Stimulated activated CD8-positive, alpha-beta memory T cell treated with anti-CD3 and anti-CD28 coated beads, Interleukin-2, amount 100 ng/mL, for 48 hours (primary cell): ENCODE measurements at regions not wholly inside any gene's neighbourhood (a gene's known extent, or its start where the extent isn't known, plus 50 kb on each side); places are given as distances from the start of the nearest gene placed in this dataset.

Experiments used
- DNase-seq, 2 donors: peaks; one replicate each; pipeline ENCODE4 v3.0.0-alpha.2; 2020; ENCODE audit warnings: low read depth in 2 of 2

- no peak for DNase-seq
Measured at GRCh38 chr10:128421371-128422160, 295.3 kb upstream of the MKI67 start.

GRCh38 chr10:128422190-128422589 is 296.0 kb upstream of the MKI67 start:
- no peak for DNase-seq

- DNase-seq, result no peak
Measured at GRCh38 chr10:128422999-128423398, 296.8 kb upstream of the MKI67 start.

- DNase-seq, result no peak
Measured at GRCh38 chr10:128429321-128429720, 303.1 kb upstream of the MKI67 start.

- no peak for DNase-seq
Measured at GRCh38 chr10:128429835-128430513, 303.8 kb upstream of the MKI67 start.

GRCh38 chr10:128431083-128431482 is 304.9 kb upstream of the MKI67 start:
- no peak for DNase-seq

GRCh38 chr10:128431506-128431905 is 305.3 kb upstream of the MKI67 start:
- no peak for DNase-seq

GRCh38 chr10:128432011-128432410 is 305.8 kb upstream of the MKI67 start:
- DNase-seq, result no peak

GRCh38 chr10:128432423-128432822 is 306.2 kb upstream of the MKI67 start:
- no peak for DNase-seq

- DNase-seq, result no peak
Measured at GRCh38 chr10:128435811-128436210, 309.6 kb upstream of the MKI67 start.

GRCh38 chr10:128437786-128438345 is 311.6 kb upstream of the MKI67 start:
- no peak for DNase-seq

- no peak for DNase-seq
Measured at GRCh38 chr10:128438417-128439063, 312.3 kb upstream of the MKI67 start.

- DNase-seq, result no peak
Measured at GRCh38 chr10:128440513-128441160, 314.4 kb upstream of the MKI67 start.

GRCh38 chr10:128443925-128444518 is 317.8 kb upstream of the MKI67 start:
- DNase-seq, result no peak

- DNase-seq, result no peak
Measured at GRCh38 chr10:128448796-128449195, 322.6 kb upstream of the MKI67 start.

- no peak for DNase-seq
Measured at GRCh38 chr10:128451879-128452278, 325.7 kb upstream of the MKI67 start.

GRCh38 chr10:128456271-128456670 is 330.0 kb upstream of the MKI67 start:
- DNase-seq, result no peak

- no peak for DNase-seq
Measured at GRCh38 chr10:128457136-128457535, 330.9 kb upstream of the MKI67 start.

GRCh38 chr10:128461991-128462390 is 335.8 kb upstream of the MKI67 start:
- DNase-seq, result no peak

- no peak for DNase-seq
Measured at GRCh38 chr10:128462844-128463243, 336.6 kb upstream of the MKI67 start.

GRCh38 chr10:128463991-128464760 is 338.0 kb upstream of the MKI67 start:
- no peak for DNase-seq
